Endothelial cell of umbilical vein (primary cell): ENCODE measurements at regions not wholly inside any gene's neighbourhood (a gene's known extent, or its start where the extent isn't known, plus 50 kb on each side); places are given as distances from the start of the nearest gene placed in this dataset.

Source experiments
- BruUV-seq: library from RNA; stranded (reverse); fragments of 400-500 nt; replicated peaks from 2 replicates; lab custom pipeline; 2021; lab: Mats Ljungman, UMichigan
- CTCF ChIA-PET: fragments of 300-600, 350-600 bp; sonication (Branson Sonifier 250); formaldehyde crosslinking; loops from one replicate; lab custom pipeline; 2021; ENCODE audit warnings: antibody characterized with exemption, inconsistent platforms; lab: Charles Lee
- POLR2A ChIA-PET: fragments of 300-600, 350-600 bp; sonication (Branson Sonifier 250); formaldehyde crosslinking; loops from one replicate; lab custom pipeline; 2021; ENCODE audit warnings: antibody characterized with exemption, inconsistent platforms; lab: Charles Lee
- DNase-seq: peaks from one replicate; pipeline ENCODE4 v3.0.0-alpha.2; 2011; ENCODE audit warnings: low read depth, low spot score
- FAIRE-seq: peaks from 2 replicates; lab custom pipeline; 2011; peaks lifted over from hg19 to GRCh38; lab: Jason Lieb, UNC
- H2AFZ ChIP-seq: 2 replicates; pipeline ENCODE4 v1.6.0; 2012; ENCODE audit warnings: low read depth, low read length, control low read depth, inconsistent platforms
- H3K27ac ChIP-seq: 2 replicates; pipeline ENCODE4 v1.5.1; 2011; ENCODE audit warnings: low read depth, mild to moderate bottlenecking, control low read depth, low read length, moderate library complexity; ENCODE audit not compliant: insufficient read depth
- H3K27me3 ChIP-seq, 2 experiments: 2 replicates each; pipeline versions ENCODE4 v1.6.0 to v1.6.1; 2011; ENCODE audit warnings: low read length in 2 of 2, mixed read lengths in 1 of 2; ENCODE audit not compliant: control insufficient read depth in 2 of 2, insufficient read depth in 2 of 2
- H3K36me3 ChIP-seq, 2 experiments: 2 replicates in 1 of 2; 3 replicates in 1 of 2; pipeline ENCODE4 v1.5.1; 2011; ENCODE audit warnings: low read length in 2 of 2, mild to moderate bottlenecking in 1 of 2, moderate library complexity in 1 of 2; ENCODE audit not compliant: control insufficient read depth in 2 of 2, insufficient read depth in 2 of 2; ENCODE audit errors: extremely low read depth in 1 of 2
- H3K4me1 ChIP-seq: 3 replicates; pipeline ENCODE4 v1.5.1; 2011; ENCODE audit warnings: mild to moderate bottlenecking, low read length; ENCODE audit not compliant: control insufficient read depth, insufficient read depth; ENCODE audit errors: extremely low read depth
- H3K4me2 ChIP-seq: 2 replicates; pipeline ENCODE4 v1.6.1; 2011; ENCODE audit warnings: low read length, control low read depth, mixed read lengths; ENCODE audit not compliant: insufficient read depth
- H3K4me3 ChIP-seq, 3 experiments: fragments of 200-600 bp in 1 of 3; sonication (generic), shearing (Covaris generic) in 1 of 3; replicated peaks in 1 of 3; 2 replicates each; pipeline ENCODE4 v1.5.1; 2011 to 2016; ENCODE audit warnings: control low read depth in 3 of 3, low read length in 3 of 3, mild to moderate bottlenecking in 2 of 3, inconsistent platforms in 1 of 3, low read depth in 1 of 3, moderate library complexity in 1 of 3; ENCODE audit not compliant: insufficient read depth in 1 of 3
- H3K79me2 ChIP-seq: 2 replicates; pipeline ENCODE4 v1.6.0; 2012; ENCODE audit warnings: low read length, inconsistent platforms; ENCODE audit not compliant: control insufficient read depth, insufficient read depth
- H3K9ac ChIP-seq: replicated peaks from 2 replicates; pipeline ENCODE3; 2011; ENCODE audit warnings: low read length, control low read depth; ENCODE audit not compliant: insufficient read depth; ENCODE audit errors: extremely low read depth
- H3K9me1 ChIP-seq: replicated peaks from 3 replicates; pipeline ENCODE4 v1.6.0; 2011; ENCODE audit warnings: mild to moderate bottlenecking, low read length; ENCODE audit not compliant: control insufficient read depth, insufficient read depth; ENCODE audit errors: extremely low read depth
- H3K9me3 ChIP-seq: replicated peaks from 2 replicates; pipeline ENCODE4 v1.5.1; 2012; ENCODE audit warnings: low read length, inconsistent platforms; ENCODE audit not compliant: control insufficient read depth, insufficient read depth
- H4K20me1 ChIP-seq: replicated peaks from 2 replicates; pipeline ENCODE3; 2011; ENCODE audit warnings: mild to moderate bottlenecking, low read length; ENCODE audit not compliant: control insufficient read depth, insufficient read depth; ENCODE audit errors: extremely low read depth
- CTCF ChIP-seq, 2 donors: IDR thresholded peaks; 1 replicate in 1 of 2; 2 replicates in 1 of 2; pipeline ENCODE4 v1.5.1; 2011; ENCODE audit warnings: low read length in 2 of 2, mild to moderate bottlenecking in 2 of 2, moderate library complexity in 2 of 2, control low read depth in 1 of 2, inconsistent platforms in 1 of 2, low read depth in 1 of 2; ENCODE audit not compliant: insufficient read depth in 1 of 2; ENCODE audit errors: extremely low read depth in 1 of 2
- EZH2 ChIP-seq: IDR thresholded peaks from 2 replicates; pipeline ENCODE4 v1.6.1; 2012; ENCODE audit warnings: borderline replicate concordance, low read depth, mild to moderate bottlenecking, moderate library complexity, low read length, inconsistent platforms; ENCODE audit not compliant: severe bottlenecking
- FOS ChIP-seq: IDR thresholded peaks from 2 replicates; pipeline ENCODE4 v1.6.1; 2011; ENCODE audit warnings: mild to moderate bottlenecking, low read length, moderate library complexity, borderline replicate concordance; ENCODE audit not compliant: insufficient read depth
- GATA2 ChIP-seq: IDR thresholded peaks from 2 replicates; pipeline ENCODE4 v1.7.0; 2011; ENCODE audit warnings: low read depth, mild to moderate bottlenecking, moderate library complexity, mixed read lengths, low read length; ENCODE audit not compliant: insufficient read length, insufficient read depth
- JUN ChIP-seq: IDR thresholded peaks from 2 replicates; pipeline ENCODE4 v1.6.1; 2011; ENCODE audit warnings: borderline replicate concordance, low read depth; ENCODE audit not compliant: insufficient read length, insufficient read depth
- MYC ChIP-seq: IDR thresholded peaks from one replicate; pipeline ENCODE4 v1.6.1; 2011; ENCODE audit warnings: mild to moderate bottlenecking, low read depth, low read length
- POLR2A ChIP-seq: IDR thresholded peaks from 2 replicates; pipeline ENCODE4 v1.6.1; 2012; ENCODE audit warnings: low read depth, mild to moderate bottlenecking, control low read depth, low read length
- POLR2AphosphoS5 ChIP-seq: IDR thresholded peaks from 2 replicates; pipeline ENCODE4 v1.6.1; 2012; ENCODE audit warnings: low read depth, mild to moderate bottlenecking, control low read depth, low read length, moderate library complexity; ENCODE audit not compliant: insufficient read depth
- dilution Hi-C: fragments of 300-500 bp; cut with MboI; formaldehyde crosslinking; loops from one replicate; pipeline ENCODE4 v1.15.0; 2019; ENCODE audit warnings: low sequenced_read_pairs; ENCODE audit not compliant: extremely low pct_ligation_motif_present
- intact Hi-C: fragments of 100-400 bp; cut with micrococcal nuclease; formaldehyde crosslinking; loops from one replicate; pipeline ENCODE4 v1.10.0; 2022
- TF ChIP-seq, protein P1 (sequence below): IDR thresholded peaks from 2 replicates; pipeline ENCODE4 v1.6.1; 2011; ENCODE audit not compliant: insufficient read depth, insufficient read length

DNA sequence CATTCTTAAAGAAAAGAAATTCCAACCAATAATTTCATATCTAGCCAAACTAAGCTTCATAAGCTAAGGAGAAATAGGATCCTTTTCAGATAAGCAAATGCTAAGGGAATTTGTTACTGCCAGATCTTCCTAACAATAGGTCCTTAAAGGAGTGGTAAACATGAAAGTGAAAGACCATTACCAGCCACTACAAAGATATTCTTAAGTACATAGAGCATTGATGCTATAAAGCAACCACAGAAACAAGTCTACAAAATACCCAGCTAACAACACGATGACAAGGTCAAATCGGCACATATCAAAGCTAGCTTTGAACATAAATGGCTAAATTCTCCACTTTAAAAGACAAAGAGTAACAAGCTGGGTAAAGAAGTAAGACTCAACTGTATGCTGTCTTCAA, 188.9 kb upstream of the RPRM start:
- no peaks in the 10 kb centered on the region for H4K20me1 ChIP-seq
- no peak overlapping the region for H3K4me3 ChIP-seq
- no peak overlapping the region for H3K4me2 ChIP-seq
- H3K4me1 ChIP-seq: no peaks in the 10 kb centered on the region
- H3K9me3 ChIP-seq: peaks cover 14% of the 10 kb centered on the region
- no peaks in the 10 kb centered on the region for H3K36me3 ChIP-seq
- H3K9ac ChIP-seq: no peak overlapping the region
- no peak for TF ChIP-seq FOS
- no peak for TF ChIP-seq JUN
- no peak for TF ChIP-seq CTCF (IDR thresholded peaks at IDR 0.05; ENCODE audit: extremely low read depth in 1 of 2, insufficient read depth in 1 of 2, low read depth in 1 of 2, low read length in 2 of 2)
- no peak for TF ChIP-seq POLR2AphosphoS5
- no peak for TF ChIP-seq GATA2
- TF ChIP-seq EZH2: no peak
- TF ChIP-seq MYC: no peak
- TF ChIP-seq, protein P1, sequence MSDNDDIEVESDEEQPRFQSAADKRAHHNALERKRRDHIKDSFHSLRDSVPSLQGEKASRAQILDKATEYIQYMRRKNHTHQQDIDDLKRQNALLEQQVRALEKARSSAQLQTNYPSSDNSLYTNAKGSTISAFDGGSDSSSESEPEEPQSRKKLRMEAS: no peak
- TF ChIP-seq POLR2A: no peak
- POLR2A ChIA-PET: no interaction called here
- dilution Hi-C loops (no loop called here), intact Hi-C loops (no loop called here)
- no peaks in the 10 kb centered on the region for H3K9me1 ChIP-seq
- H3K79me2 ChIP-seq: no peaks in the 10 kb centered on the region
- DNase-seq (no peak), FAIRE-seq (no peak)
- H3K27me3 ChIP-seq: no peaks in the 10 kb centered on the region
- H3K27ac ChIP-seq: no peak overlapping the region
- H2AFZ ChIP-seq: no peak overlapping the region
- BruUV-seq: no TSS peak
- CTCF ChIA-PET: no interaction called here
